Osteoblast (primary cell): ENCODE measurements at regions not wholly inside any gene's neighbourhood (a gene's known extent, or its start where the extent isn't known, plus 50 kb on each side); places are given as distances from the start of the nearest gene placed in this dataset.

ENCODE experiments used
- DNase-seq: peaks from one replicate; pipeline ENCODE4 v3.0.0; 2011; ENCODE audit warnings: low spot score, mixed read lengths; ENCODE audit not compliant: insufficient read length; ENCODE audit errors: missing footprints
- H2AFZ ChIP-seq: 2 replicates; pipeline ENCODE4 v1.6.0; 2011; ENCODE audit warnings: mild to moderate bottlenecking, low read length
- H3K27ac ChIP-seq: 2 replicates; pipeline ENCODE4 v1.5.1; 2011; ENCODE audit warnings: mild to moderate bottlenecking, low read depth, low read length, moderate library complexity
- H3K27me3 ChIP-seq: 2 replicates; pipeline ENCODE4 v1.6.0; 2012; ENCODE audit warnings: mild to moderate bottlenecking, control low read depth, inconsistent platforms, low read length, moderate library complexity; ENCODE audit not compliant: insufficient read depth
- H3K36me3 ChIP-seq: 2 replicates; pipeline ENCODE4 v1.5.1; 2011; ENCODE audit warnings: mild to moderate bottlenecking, low read length, control low read depth, moderate library complexity; ENCODE audit not compliant: insufficient read depth
- H3K4me1 ChIP-seq: 2 replicates; pipeline ENCODE4 v1.5.1; 2011; ENCODE audit warnings: mild to moderate bottlenecking, low read length, control low read depth, moderate library complexity; ENCODE audit not compliant: insufficient read depth
- H3K4me2 ChIP-seq: 2 replicates; pipeline ENCODE4 v1.6.0; 2011; ENCODE audit warnings: mild to moderate bottlenecking, low read length; ENCODE audit not compliant: insufficient read depth
- H3K4me3 ChIP-seq: fragments of 200-600 bp; sonication (generic); 3 replicates; pipeline ENCODE4 v1.5.1; 2012; ENCODE audit warnings: mild to moderate bottlenecking, low read length, inconsistent platforms; ENCODE audit not compliant: insufficient read depth
- H3K79me2 ChIP-seq: 2 replicates; pipeline ENCODE4 v1.6.0; 2012; ENCODE audit warnings: mild to moderate bottlenecking, low read length, control low read depth, inconsistent platforms; ENCODE audit not compliant: insufficient read depth
- H3K9me3 ChIP-seq: 2 replicates; pipeline ENCODE4 v1.5.1; 2011; ENCODE audit warnings: low read depth, low read length, control low read depth
- H4K20me1 ChIP-seq: 2 replicates; pipeline ENCODE4 v1.6.0; 2012; ENCODE audit warnings: mild to moderate bottlenecking, low read length, control low read depth; ENCODE audit not compliant: insufficient read depth
- TF ChIP-seq, protein P1 (sequence below): IDR thresholded peaks from 2 replicates; pipeline ENCODE4 v1.5.1; 2011; ENCODE audit warnings: mild to moderate bottlenecking, low read depth, low read length, moderate library complexity; ENCODE audit errors: extremely low read depth

DNA sequence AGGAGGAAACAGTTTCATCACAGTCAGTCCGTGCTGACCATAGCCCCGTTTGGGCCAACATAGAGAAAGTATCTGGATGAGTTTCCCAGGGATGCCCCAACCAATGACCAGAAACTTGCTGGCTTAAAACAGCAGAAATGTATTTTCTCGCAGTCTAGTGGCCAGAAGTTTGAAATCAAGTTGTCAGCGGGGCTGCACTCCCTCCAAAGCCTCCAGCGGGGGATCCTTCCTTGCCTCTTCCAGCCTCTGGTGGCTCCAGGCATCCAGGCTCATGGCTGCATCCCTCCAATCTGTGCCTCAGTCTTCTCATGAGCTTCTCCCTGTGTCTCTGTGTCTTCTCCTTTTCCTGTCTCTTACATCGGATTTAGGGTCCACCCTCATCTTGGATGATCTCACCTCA, 89.6 kb upstream of the CTBP2 start:
- H2AFZ ChIP-seq = no peak overlapping the region
- H3K36me3 ChIP-seq = no peaks in the 10 kb centered on the region
- H3K9me3 ChIP-seq = no peaks in the 10 kb centered on the region
- TF ChIP-seq, protein P1, sequence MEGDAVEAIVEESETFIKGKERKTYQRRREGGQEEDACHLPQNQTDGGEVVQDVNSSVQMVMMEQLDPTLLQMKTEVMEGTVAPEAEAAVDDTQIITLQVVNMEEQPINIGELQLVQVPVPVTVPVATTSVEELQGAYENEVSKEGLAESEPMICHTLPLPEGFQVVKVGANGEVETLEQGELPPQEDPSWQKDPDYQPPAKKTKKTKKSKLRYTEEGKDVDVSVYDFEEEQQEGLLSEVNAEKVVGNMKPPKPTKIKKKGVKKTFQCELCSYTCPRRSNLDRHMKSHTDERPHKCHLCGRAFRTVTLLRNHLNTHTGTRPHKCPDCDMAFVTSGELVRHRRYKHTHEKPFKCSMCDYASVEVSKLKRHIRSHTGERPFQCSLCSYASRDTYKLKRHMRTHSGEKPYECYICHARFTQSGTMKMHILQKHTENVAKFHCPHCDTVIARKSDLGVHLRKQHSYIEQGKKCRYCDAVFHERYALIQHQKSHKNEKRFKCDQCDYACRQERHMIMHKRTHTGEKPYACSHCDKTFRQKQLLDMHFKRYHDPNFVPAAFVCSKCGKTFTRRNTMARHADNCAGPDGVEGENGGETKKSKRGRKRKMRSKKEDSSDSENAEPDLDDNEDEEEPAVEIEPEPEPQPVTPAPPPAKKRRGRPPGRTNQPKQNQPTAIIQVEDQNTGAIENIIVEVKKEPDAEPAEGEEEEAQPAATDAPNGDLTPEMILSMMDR = no peak
- no peaks in the 10 kb centered on the region for H4K20me1 ChIP-seq
- no peak for DNase-seq
- no peaks in the 10 kb centered on the region for H3K79me2 ChIP-seq
- no peaks in the 10 kb centered on the region for H3K4me1 ChIP-seq
- H3K27ac ChIP-seq = no peak overlapping the region
- H3K4me2 ChIP-seq = no peak overlapping the region
- peaks cover 12% of the 10 kb centered on the region for H3K27me3 ChIP-seq
- no peak overlapping the region for H3K4me3 ChIP-seq

GRCh38 chr10:125248489-125248888, 88.1 kb upstream of the CTBP2 start:
- Histone ChIP-seq H3K27ac (no peak overlapping the region), H4K20me1 (no peaks in the 10 kb centered on the region), H3K36me3 (no peaks in the 10 kb centered on the region), H3K4me2 (no peak overlapping the region), H3K9me3 (no peaks in the 10 kb centered on the region), H3K79me2 (no peaks in the 10 kb centered on the region), H3K4me1 (no peaks in the 10 kb centered on the region), H3K27me3 (peaks cover 12% of the 10 kb centered on the region), H3K4me3 (no peak overlapping the region), H2AFZ (no peak overlapping the region)
- TF ChIP-seq, protein P1 = no peak
- no peak for DNase-seq

DNA sequence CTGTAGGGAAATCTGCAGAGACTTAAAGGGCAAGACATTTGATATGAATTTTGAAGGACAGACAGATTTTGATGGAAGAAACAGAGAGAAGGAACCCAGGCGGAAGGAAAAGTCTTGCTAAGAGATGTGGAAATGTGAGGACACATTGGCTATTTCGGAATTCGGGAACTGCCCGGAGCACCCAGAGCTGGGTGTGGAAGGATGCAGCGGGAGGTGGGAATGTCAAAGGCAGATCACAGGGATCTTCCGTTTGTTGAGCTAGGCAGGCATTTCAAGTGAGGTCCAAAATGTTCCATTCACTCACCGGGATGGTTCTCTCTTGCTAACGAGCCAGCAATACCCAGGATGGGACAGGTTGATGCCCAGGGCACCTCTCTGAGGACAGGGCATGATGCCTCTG, 87.2 kb upstream of the CTBP2 start:
- TF ChIP-seq, protein P1 = no peak
- Histone ChIP-seq H3K4me2 (no peak overlapping the region), H3K4me1 (no peaks in the 10 kb centered on the region), H4K20me1 (no peaks in the 10 kb centered on the region), H3K27ac (no peak overlapping the region), H2AFZ (no peak overlapping the region), H3K36me3 (no peaks in the 10 kb centered on the region), H3K27me3 (peaks cover 12% of the 10 kb centered on the region), H3K79me2 (no peaks in the 10 kb centered on the region), H3K4me3 (no peak overlapping the region), H3K9me3 (no peaks in the 10 kb centered on the region)
- DNase-seq = no peak

GRCh38 chr10:125243532-125244253, 83.3 kb upstream of the CTBP2 start:
- no peak for DNase-seq
- no peaks in the 10 kb centered on the region for H4K20me1 ChIP-seq
- H3K79me2 ChIP-seq = no peaks in the 10 kb centered on the region
- no peak overlapping the region for H2AFZ ChIP-seq
- no peaks in the 10 kb centered on the region for H3K4me1 ChIP-seq
- H3K36me3 ChIP-seq = no peaks in the 10 kb centered on the region
- H3K9me3 ChIP-seq = no peaks in the 10 kb centered on the region
- no peak overlapping the region for H3K27ac ChIP-seq
- TF ChIP-seq, protein P1 = no peak
- no peak overlapping the region for H3K4me2 ChIP-seq
- H3K27me3 ChIP-seq = peaks cover 12% of the 10 kb centered on the region
- no peak overlapping the region for H3K4me3 ChIP-seq
